HUES64 (cell line): ENCODE measurements at regions not wholly inside any gene's neighbourhood (a gene's known extent, or its start where the extent isn't known, plus 50 kb on each side); places are given as distances from the start of the nearest gene placed in this dataset.
"Not testable (repeated sequence)": the region's sequence is repeated elsewhere in the genome, so short reads cannot be mapped to it uniquely, and the experiment has no call there.

Experiments used
- H3K27ac ChIP-seq: 2 replicates; pipeline ENCODE4 v1.7.0; 2013; ENCODE audit warnings: low read depth, low read length, inconsistent platforms
- H3K27me3 ChIP-seq: 2 replicates; pipeline ENCODE4 v1.6.1; 2013; ENCODE audit warnings: mild to moderate bottlenecking, low read length; ENCODE audit not compliant: insufficient read depth
- H3K36me3 ChIP-seq: 2 replicates; pipeline ENCODE4 v1.6.1; 2013; ENCODE audit warnings: mild to moderate bottlenecking, low read length; ENCODE audit not compliant: insufficient read depth
- H3K4me1 ChIP-seq: 2 replicates; pipeline ENCODE4 v1.6.1; 2013; ENCODE audit warnings: mild to moderate bottlenecking, low read length, moderate library complexity; ENCODE audit not compliant: insufficient read depth
- H3K4me3 ChIP-seq: 2 replicates; pipeline ENCODE4 v1.5.1; 2013; ENCODE audit warnings: mild to moderate bottlenecking, low read length, moderate library complexity
- H3K9ac ChIP-seq: 2 replicates; pipeline ENCODE4 v1.6.1; 2013; ENCODE audit warnings: mild to moderate bottlenecking, low read depth, low read length
- H3K9me3 ChIP-seq: 2 replicates; pipeline ENCODE4 v1.6.1; 2013; ENCODE audit warnings: low read depth, low read length; ENCODE audit not compliant: insufficient read depth
- WGBS: fragments of 150-250, 120-280 bp; methylation state at CpG from one replicate; pipeline ENCODE4 v1.1.7; 2013; ENCODE audit warnings: missing lambda C conversion rate; 5-methylcytosine and 5-hydroxymethylcytosine counted together

- 91% methylated on average over 12 of the region's 12 CpGs for WGBS
- Histone ChIP-seq H3K27me3 (no peaks in the 10 kb centered on the region), H3K9me3 (peaks cover 6% of the 10 kb centered on the region), H3K4me3 (no peak overlapping the region), H3K36me3 (no peaks in the 10 kb centered on the region), H3K4me1 (no peaks in the 10 kb centered on the region), H3K9ac (no peak overlapping the region), H3K27ac (no peak overlapping the region)
Observed at GRCh38 chr12:131413471-131413870, 297.4 kb upstream of the SFSWAP start.

GRCh38 chr12:131414155-131414922 lies 296.6 kb upstream of the SFSWAP start:
- H3K9me3 ChIP-seq, H3K4me3 ChIP-seq, H3K27me3 ChIP-seq, H3K9ac ChIP-seq, H3K27ac ChIP-seq, H3K4me1 ChIP-seq, H3K36me3 ChIP-seq: not testable (repeated sequence)
- WGBS = 92% methylated on average over 5 of the region's 20 CpGs

- Histone ChIP-seq H3K9ac (no peak overlapping the region), H3K27me3 (no peaks in the 10 kb centered on the region), H3K9me3 (peaks cover 6% of the 10 kb centered on the region), H3K4me3 (no peak overlapping the region), H3K36me3 (no peaks in the 10 kb centered on the region), H3K27ac (no peak overlapping the region), H3K4me1 (no peaks in the 10 kb centered on the region)
- WGBS = 93% methylated on average over 4 of the region's 4 CpGs
Observed at GRCh38 chr12:131415781-131416180, 295.1 kb upstream of the SFSWAP start.

GRCh38 chr12:131418121-131418520 lies 292.8 kb upstream of the SFSWAP start:
- Histone ChIP-seq H3K9ac (no peak overlapping the region), H3K4me3 (no peak overlapping the region), H3K27ac (no peak overlapping the region), H3K36me3 (no peaks in the 10 kb centered on the region), H3K4me1 (no peaks in the 10 kb centered on the region), H3K27me3 (no peaks in the 10 kb centered on the region), H3K9me3 (peaks cover 6% of the 10 kb centered on the region)
- 95% methylated on average over 8 of the region's 8 CpGs for WGBS

GRCh38 chr12:131418884-131419283 lies 292.0 kb upstream of the SFSWAP start:
- H3K27me3 ChIP-seq = no peaks in the 10 kb centered on the region
- H3K36me3 ChIP-seq = no peaks in the 10 kb centered on the region
- no peaks in the 10 kb centered on the region for H3K4me1 ChIP-seq
- peaks cover 11% of the 10 kb centered on the region for H3K9me3 ChIP-seq
- no peak overlapping the region for H3K4me3 ChIP-seq
- H3K9ac ChIP-seq = no peak overlapping the region
- WGBS = 94% methylated on average over 2 of the region's 2 CpGs
- no peak overlapping the region for H3K27ac ChIP-seq

GRCh38 chr12:131420867-131421447 lies 289.9 kb upstream of the SFSWAP start:
- WGBS = 90% methylated on average over 13 of the region's 13 CpGs
- Histone ChIP-seq H3K27me3 (no peaks in the 10 kb centered on the region), H3K27ac (no peak overlapping the region), H3K9ac (no peak overlapping the region), H3K36me3 (no peaks in the 10 kb centered on the region), H3K4me3 (no peak overlapping the region), H3K4me1 (no peaks in the 10 kb centered on the region), H3K9me3 (peaks cover 31% of the 10 kb centered on the region)

GRCh38 chr12:131421509-131422186 lies 289.2 kb upstream of the SFSWAP start:
- Histone ChIP-seq H3K36me3 (no peaks in the 10 kb centered on the region), H3K4me1 (no peaks in the 10 kb centered on the region), H3K27me3 (no peaks in the 10 kb centered on the region), H3K4me3 (no peak overlapping the region), H3K9me3 (peaks cover 33% of the 10 kb centered on the region), H3K27ac (no peak overlapping the region), H3K9ac (no peak overlapping the region)
- WGBS = 90% methylated on average over 10 of the region's 10 CpGs

GRCh38 chr12:131422187-131422520 lies 288.7 kb upstream of the SFSWAP start:
- 91% methylated on average over 5 of the region's 5 CpGs for WGBS
- Histone ChIP-seq H3K4me3 (no peak overlapping the region), H3K9me3 (peaks cover 33% of the 10 kb centered on the region), H3K9ac (no peak overlapping the region), H3K36me3 (no peaks in the 10 kb centered on the region), H3K27me3 (no peaks in the 10 kb centered on the region), H3K27ac (no peak overlapping the region), H3K4me1 (no peaks in the 10 kb centered on the region)

GRCh38 chr12:131422744-131423143 lies 288.1 kb upstream of the SFSWAP start:
- Histone ChIP-seq H3K36me3 (no peaks in the 10 kb centered on the region), H3K9me3 (peaks cover 30% of the 10 kb centered on the region), H3K9ac (no peak overlapping the region), H3K27ac (no peak overlapping the region), H3K27me3 (no peaks in the 10 kb centered on the region), H3K4me1 (no peaks in the 10 kb centered on the region), H3K4me3 (no peak overlapping the region)
- 95% methylated on average over 9 of the region's 9 CpGs for WGBS

- Histone ChIP-seq H3K4me1 (no peaks in the 10 kb centered on the region), H3K36me3 (no peaks in the 10 kb centered on the region), H3K9me3 (peaks cover 26% of the 10 kb centered on the region), H3K4me3 (no peak overlapping the region), H3K27ac (no peak overlapping the region), H3K9ac (no peak overlapping the region), H3K27me3 (no peaks in the 10 kb centered on the region)
Observed at GRCh38 chr12:131424270-131424669, 286.6 kb upstream of the SFSWAP start.

- WGBS = 78% methylated on average over 9 of the region's 9 CpGs
Observed at GRCh38 chr12:131425112-131426075, 285.5 kb upstream of the SFSWAP start.

More at GRCh38 chr12:131425112-131426075, 285.5 kb upstream of the SFSWAP start:
- Histone ChIP-seq H3K36me3 (no peaks in the 10 kb centered on the region), H3K4me3 (no peak overlapping the region), H3K27me3 (no peaks in the 10 kb centered on the region), H3K27ac (no peak overlapping the region), H3K4me1 (no peaks in the 10 kb centered on the region), H3K9ac (no peak overlapping the region), H3K9me3 (peaks cover 26% of the 10 kb centered on the region)
